ENCODE measurements at regions not wholly inside any gene's neighbourhood (a gene's known extent, or its start where the extent isn't known, plus 50 kb on each side); places are given as distances from the start of the nearest gene placed in this dataset.

- H3K9ac ChIP-seq (ENCODE audit: low read depth, low read length): no peak overlapping the region
- DNase-seq: no peak
- H3K4me2 ChIP-seq (ENCODE audit: insufficient read depth, low read length): no peak overlapping the region
- H3K36me3 ChIP-seq (ENCODE audit: insufficient read depth, low read length): no peaks in the 10 kb centered on the region
- TF ChIP-seq EZH2 (IDR thresholded peaks at IDR 0.05; ENCODE audit: borderline replicate concordance, low read depth, low read length, severe bottlenecking) (no peak), CTCF (IDR thresholded peaks at IDR 0.05; ENCODE audit: borderline replicate concordance, extremely low read depth, low read length, poor library complexity, severe bottlenecking) (peak; percentile 39)
- no peak overlapping the region for H3K4me3 ChIP-seq (ENCODE audit: low read depth in 1 of 2, low read length in 2 of 2)
- ATAC-seq (ENCODE audit: insufficient read depth, low read depth): no peak
- H3K79me2 ChIP-seq (ENCODE audit: insufficient read depth, low read length): no peaks in the 10 kb centered on the region
- no peaks in the 10 kb centered on the region for H3K9me3 ChIP-seq (ENCODE audit: insufficient read depth, low read length, severe bottlenecking)
- no peaks in the 10 kb centered on the region for H3K27me3 ChIP-seq (ENCODE audit: insufficient read depth, low read length, poor library complexity)
- peaks cover 20% of the 10 kb centered on the region for H3K4me1 ChIP-seq (ENCODE audit: insufficient read depth, low read length)
- H4K20me1 ChIP-seq (ENCODE audit: insufficient read depth, low read length): no peaks in the 10 kb centered on the region
- no peak overlapping the region for H3K27ac ChIP-seq (ENCODE audit: low read length)
- H2AFZ ChIP-seq (ENCODE audit: low read depth, low read length): no peak overlapping the region
These were observed 136.6 kb upstream of the ZNF32 start for GRCh38 chr10:43785252-43785651.

- H3K4me1 ChIP-seq (ENCODE audit: insufficient read depth, low read length): peaks cover 20% of the 10 kb centered on the region
- no peaks in the 10 kb centered on the region for H3K79me2 ChIP-seq (ENCODE audit: insufficient read depth, low read length)
- no peak overlapping the region for H3K4me3 ChIP-seq (ENCODE audit: low read depth in 1 of 2, low read length in 2 of 2)
- H3K27me3 ChIP-seq (ENCODE audit: insufficient read depth, low read length, poor library complexity): no peaks in the 10 kb centered on the region
- no peaks in the 10 kb centered on the region for H4K20me1 ChIP-seq (ENCODE audit: insufficient read depth, low read length)
- TF ChIP-seq CTCF (IDR thresholded peaks at IDR 0.05; ENCODE audit: borderline replicate concordance, extremely low read depth, low read length, poor library complexity, severe bottlenecking): no peak
- no peaks in the 10 kb centered on the region for H3K9me3 ChIP-seq (ENCODE audit: insufficient read depth, low read length, severe bottlenecking)
- H3K36me3 ChIP-seq (ENCODE audit: insufficient read depth, low read length): no peaks in the 10 kb centered on the region
- no peak overlapping the region for H3K27ac ChIP-seq (ENCODE audit: low read length)
- H3K9ac ChIP-seq (ENCODE audit: low read depth, low read length): no peak overlapping the region
- H2AFZ ChIP-seq (ENCODE audit: low read depth, low read length): no peak overlapping the region
- no peak overlapping the region for H3K4me2 ChIP-seq (ENCODE audit: insufficient read depth, low read length)
- DNase-seq (no peak), ATAC-seq (ENCODE audit: insufficient read depth, low read depth) (no peak)
These were observed 134.1 kb upstream of the ZNF32 start for GRCh38 chr10:43782814-43783213.

GRCh38 chr10:43781480-43782361, 133.0 kb upstream of the ZNF32 start:
- H3K4me3 ChIP-seq (ENCODE audit: low read depth in 1 of 2, low read length in 2 of 2): no peak overlapping the region
- H3K27me3 ChIP-seq (ENCODE audit: insufficient read depth, low read length, poor library complexity): no peaks in the 10 kb centered on the region
- H3K4me1 ChIP-seq (ENCODE audit: insufficient read depth, low read length): peaks cover 20% of the 10 kb centered on the region
- H3K27ac ChIP-seq (ENCODE audit: low read length): peak overlapping the region; percentile 53
- peak; percentile 60 for DNase-seq
- H3K9ac ChIP-seq (ENCODE audit: low read depth, low read length): no peak overlapping the region
- no peaks in the 10 kb centered on the region for H3K79me2 ChIP-seq (ENCODE audit: insufficient read depth, low read length)
- TF ChIP-seq EZH2 (IDR thresholded peaks at IDR 0.05; ENCODE audit: borderline replicate concordance, low read depth, low read length, severe bottlenecking) (no peak), CTCF (IDR thresholded peaks at IDR 0.05; ENCODE audit: borderline replicate concordance, extremely low read depth, low read length, poor library complexity, severe bottlenecking) (no peak)
- H3K36me3 ChIP-seq (ENCODE audit: insufficient read depth, low read length): no peaks in the 10 kb centered on the region
- H2AFZ ChIP-seq (ENCODE audit: low read depth, low read length): peak overlapping the region; percentile 34; the same call in 1 of the 2 replicates
- ATAC-seq (ENCODE audit: insufficient read depth, low read depth): peak; percentile 94
- H3K9me3 ChIP-seq (ENCODE audit: insufficient read depth, low read length, severe bottlenecking): no peaks in the 10 kb centered on the region
- H3K4me2 ChIP-seq (ENCODE audit: insufficient read depth, low read length): no peak overlapping the region
- H4K20me1 ChIP-seq (ENCODE audit: insufficient read depth, low read length): no peaks in the 10 kb centered on the region
